Ishikawa (cell line): ENCODE measurements at regions not wholly inside any gene's neighbourhood (a gene's known extent, or its start where the extent isn't known, plus 50 kb on each side); places are given as distances from the start of the nearest gene placed in this dataset.

ENCODE experiments used
- CEBPB ChIP-seq: IDR thresholded peaks from 2 replicates; pipeline ENCODE4 v1.6.1; 2012
- EGR1 ChIP-seq: IDR thresholded peaks from 2 replicates; pipeline ENCODE4 v1.6.1; 2012
- FOXM1 ChIP-seq: IDR thresholded peaks from 2 replicates; pipeline ENCODE4 v1.6.1; 2012; ENCODE audit warnings: low read depth, borderline replicate concordance
- TAF1 ChIP-seq: IDR thresholded peaks from 2 replicates; pipeline ENCODE4 v1.6.1; 2012; ENCODE audit warnings: low read depth, mild to moderate bottlenecking
- TCF12 ChIP-seq: IDR thresholded peaks from 2 replicates; pipeline ENCODE4 v1.6.1; 2012; ENCODE audit warnings: low read depth

DNA sequence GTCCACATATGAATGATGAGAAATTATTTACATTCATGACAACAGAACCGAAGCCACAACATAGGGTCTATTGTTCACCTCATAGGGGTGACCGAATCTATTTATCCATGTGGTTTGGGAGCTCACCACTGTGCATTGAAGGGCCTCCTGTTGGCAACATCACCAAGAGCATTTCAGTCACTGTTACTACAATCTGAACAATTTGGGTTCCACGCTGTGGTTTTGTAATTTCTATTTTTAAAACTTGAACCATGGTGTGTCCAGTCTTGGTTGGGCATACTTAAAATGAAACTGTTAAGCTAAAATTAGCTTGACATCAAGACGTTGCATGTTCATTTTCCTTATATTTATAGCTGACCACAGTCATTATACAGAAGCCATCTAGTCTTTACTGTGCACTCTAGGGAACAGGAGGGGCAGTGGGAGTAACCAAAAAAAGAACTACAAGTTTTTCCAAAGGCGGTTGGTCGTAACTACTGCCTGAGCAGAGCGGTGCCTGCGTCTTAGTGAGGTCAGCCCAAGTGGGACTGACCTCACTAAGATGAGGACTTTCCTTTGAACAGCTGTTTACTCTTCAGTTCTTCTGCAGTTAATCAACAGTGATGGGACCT, 192.1 kb downstream of the SPRY1 start:
- no peak for TF ChIP-seq FOXM1
- no peak for TF ChIP-seq CEBPB
- TF ChIP-seq TCF12, result no peak
- TF ChIP-seq TAF1, result no peak
- TF ChIP-seq EGR1, result no peak
